Bone marrow (tissue), 2 donors: ENCODE measurements at regions not wholly inside any gene's neighbourhood (a gene's known extent, or its start where the extent isn't known, plus 50 kb on each side); places are given as distances from the start of the nearest gene placed in this dataset.

Source experiments
- DNase-seq, 2 donors: peaks; one replicate each; lab custom pipeline; 2025; lab: John Stamatoyannopoulos, UW

GRCh38 chr17:71396711-71397110 lies 724.1 kb upstream of the SOX9 start:
- no peak for DNase-seq

DNA sequence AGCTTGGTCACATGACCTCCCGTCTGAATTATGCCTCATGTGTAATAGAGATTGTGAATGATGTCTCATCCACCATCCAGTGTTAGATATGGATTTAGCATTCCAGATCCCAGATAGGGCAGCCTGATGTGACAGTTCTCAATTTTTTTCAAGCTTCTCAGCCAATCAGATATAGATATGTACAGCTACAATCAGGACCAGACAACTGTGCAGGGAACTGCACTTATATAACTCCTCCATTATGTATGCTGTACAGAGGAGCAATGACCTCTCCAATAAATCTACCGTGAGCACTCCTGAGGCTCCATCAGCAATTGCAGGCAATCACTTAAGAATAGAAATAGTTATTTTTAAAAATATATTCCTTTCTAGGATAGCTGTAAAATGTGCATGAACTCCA lies 722.8 kb upstream of the SOX9 start:
- no peak for DNase-seq

DNA sequence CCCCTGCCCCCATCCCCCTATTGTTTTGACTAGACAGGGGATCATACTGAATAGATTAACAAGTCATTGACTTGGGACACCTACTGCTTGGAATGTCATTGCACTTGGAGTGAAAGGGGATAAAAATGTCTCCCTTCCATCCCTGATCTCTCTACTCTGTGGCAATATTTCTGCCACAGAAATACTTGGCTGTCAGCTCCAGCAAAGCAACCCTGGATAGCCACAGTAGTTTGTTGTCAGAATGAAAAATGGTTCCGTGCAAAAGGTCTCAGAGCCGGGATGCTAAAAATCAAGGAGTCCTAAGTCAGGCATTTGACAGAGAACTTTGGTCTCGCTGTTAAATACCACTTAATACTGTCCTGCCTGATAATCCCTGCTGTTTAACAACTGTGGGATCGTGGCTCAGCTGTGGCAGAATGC lies 722.0 kb upstream of the SOX9 start:
- no peak for DNase-seq

DNA sequence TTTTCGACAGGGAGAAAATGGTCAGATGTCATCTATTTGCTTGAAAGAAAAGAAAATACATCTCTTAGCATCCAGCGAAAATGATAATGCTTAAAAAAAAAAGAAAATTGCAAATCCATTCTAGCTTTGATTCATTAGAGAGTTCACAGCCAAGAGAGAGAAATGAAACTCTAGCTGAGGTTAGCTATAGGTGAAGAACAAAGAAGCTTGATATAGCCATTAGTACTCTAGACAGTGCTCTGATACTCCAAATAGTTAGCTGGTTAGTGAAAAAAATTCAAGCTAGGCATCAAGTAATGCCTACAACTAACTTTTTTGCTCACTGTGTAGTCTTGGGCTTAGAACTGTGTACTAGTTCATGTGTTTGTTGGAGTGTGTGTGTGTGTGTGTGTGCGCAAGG lies 721.6 kb upstream of the SOX9 start:
- DNase-seq: no peak

GRCh38 chr17:71399649-71400048 lies 721.2 kb upstream of the SOX9 start:
- DNase-seq: no peak

GRCh38 chr17:71402007-71402406 lies 718.8 kb upstream of the SOX9 start:
- DNase-seq: no peak

DNA sequence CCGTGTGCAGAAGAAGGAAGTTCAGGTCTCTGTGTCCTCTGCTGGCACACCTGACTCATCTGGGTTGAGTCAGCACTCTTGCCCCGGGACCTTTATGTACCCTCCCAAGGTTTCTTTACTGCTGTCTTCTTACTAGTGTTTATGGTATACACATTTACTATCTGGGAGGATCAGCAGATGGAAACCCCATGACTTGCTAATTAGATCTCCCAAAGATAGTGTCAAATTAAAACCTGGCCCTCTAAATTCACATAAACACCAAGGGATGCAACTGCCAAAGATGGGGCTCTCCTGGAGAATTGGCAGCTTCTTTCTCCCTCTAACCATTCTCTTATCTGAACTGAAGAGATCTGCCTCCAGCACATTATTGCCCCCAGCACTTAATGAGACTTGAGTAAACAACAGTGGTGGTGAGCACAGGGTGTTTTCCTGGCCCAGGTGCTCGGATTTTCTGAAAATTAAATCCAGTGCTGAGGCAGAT lies 718.1 kb upstream of the SOX9 start:
- no peak for DNase-seq

- no peak for DNase-seq
Measured at GRCh38 chr17:71405101-71405500, 715.7 kb upstream of the SOX9 start.

- no peak for DNase-seq
Measured at GRCh38 chr17:71407981-71408380, 712.8 kb upstream of the SOX9 start.

- DNase-seq: no peak
Measured at GRCh38 chr17:71409137-71409536, 711.7 kb upstream of the SOX9 start.

- no peak for DNase-seq
Measured at GRCh38 chr17:71409712-71410111, 711.1 kb upstream of the SOX9 start.

DNA sequence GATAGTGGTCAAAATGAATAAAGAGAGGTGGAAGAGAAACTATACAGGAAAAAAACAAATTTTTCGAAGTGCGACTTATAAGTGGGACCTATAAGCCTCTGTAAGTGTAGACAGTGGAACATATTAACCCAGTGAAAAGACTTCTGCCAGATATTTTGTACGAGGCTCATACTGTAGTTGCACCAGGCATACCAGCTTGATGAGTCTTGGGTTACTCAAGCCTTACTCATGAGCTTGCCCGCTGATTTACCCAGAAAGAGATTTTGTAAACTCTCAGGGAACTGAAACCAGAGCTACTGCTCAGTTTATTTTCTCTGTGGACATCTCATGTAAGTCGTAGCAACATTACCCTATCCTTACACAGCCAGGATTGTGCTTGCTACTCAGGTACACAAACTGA lies 708.0 kb upstream of the SOX9 start:
- no peak for DNase-seq

- no peak for DNase-seq
Measured at GRCh38 chr17:71413935-71414334, 706.9 kb upstream of the SOX9 start.

DNA sequence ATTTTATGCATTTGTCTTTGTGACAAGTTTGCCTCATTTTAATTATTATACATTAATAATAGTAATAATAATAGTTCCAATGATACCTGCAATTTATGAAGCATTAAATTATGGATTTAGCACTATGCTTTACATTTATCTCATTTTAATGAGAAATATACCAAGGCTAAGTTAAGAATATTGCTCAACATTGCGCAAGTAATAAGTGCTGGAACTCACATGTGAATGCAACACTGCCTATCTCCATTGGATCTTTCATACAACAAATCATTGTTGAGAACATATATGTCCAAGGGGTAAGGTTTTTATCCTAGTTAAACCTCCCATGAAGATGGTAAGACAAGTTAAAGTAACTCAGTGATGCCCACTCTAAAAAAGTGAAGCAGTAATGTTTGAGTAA lies 703.7 kb upstream of the SOX9 start:
- DNase-seq: no peak

DNA sequence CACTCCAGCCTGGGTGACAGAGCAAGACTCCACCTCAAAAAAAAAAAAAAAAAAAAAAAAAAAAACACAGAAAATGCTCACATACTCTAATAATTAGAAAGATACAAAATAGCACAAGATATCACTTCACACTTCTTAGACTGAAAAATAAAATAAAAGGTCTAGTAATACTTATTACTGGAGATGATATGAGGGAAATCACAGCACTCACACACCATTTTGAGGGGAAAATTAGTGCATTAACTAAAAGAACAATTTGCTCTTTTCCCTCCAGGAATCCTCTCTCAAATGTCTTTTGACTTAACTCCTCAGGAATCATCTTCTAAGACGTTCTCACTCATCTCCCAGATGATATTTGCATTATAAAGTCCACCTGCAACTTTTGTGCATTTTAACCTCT lies 697.9 kb upstream of the SOX9 start:
- no peak for DNase-seq

DNA sequence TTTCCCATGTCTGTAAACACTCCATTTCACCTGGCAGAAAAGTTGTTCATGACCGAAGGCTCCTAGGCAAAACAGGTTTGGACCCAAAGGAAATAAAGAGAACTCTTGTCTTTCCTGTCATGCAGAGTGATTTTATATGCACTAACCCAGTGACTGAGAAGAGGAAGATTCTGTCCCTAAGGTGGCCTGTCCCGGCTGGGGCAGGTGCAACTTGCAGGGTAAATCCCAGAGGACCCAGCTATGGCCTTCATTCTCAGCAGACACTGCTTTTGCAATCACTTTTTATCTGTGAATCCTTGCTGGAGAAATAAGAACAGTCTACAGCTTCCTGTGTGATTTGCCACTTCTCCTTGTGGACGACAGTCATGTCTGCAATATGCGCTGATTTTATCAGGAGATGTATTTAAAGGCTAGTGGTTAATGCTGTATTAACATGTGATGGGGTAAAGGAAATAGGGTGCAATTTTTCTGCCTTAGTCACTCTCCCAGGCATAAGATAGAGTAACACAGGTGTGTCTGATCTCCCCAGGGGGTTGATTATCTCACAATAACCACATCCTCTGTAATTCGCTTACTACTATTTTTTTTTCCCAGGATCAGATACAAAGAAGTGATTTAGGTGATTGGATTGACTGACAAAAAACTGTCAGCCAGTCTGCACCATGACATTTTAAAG lies 696.8 kb upstream of the SOX9 start:
- no peak for DNase-seq

- DNase-seq: no peak
Measured at GRCh38 chr17:71427801-71428200, 693.0 kb upstream of the SOX9 start.

GRCh38 chr17:71428897-71429296 lies 691.9 kb upstream of the SOX9 start:
- DNase-seq: no peak

DNA sequence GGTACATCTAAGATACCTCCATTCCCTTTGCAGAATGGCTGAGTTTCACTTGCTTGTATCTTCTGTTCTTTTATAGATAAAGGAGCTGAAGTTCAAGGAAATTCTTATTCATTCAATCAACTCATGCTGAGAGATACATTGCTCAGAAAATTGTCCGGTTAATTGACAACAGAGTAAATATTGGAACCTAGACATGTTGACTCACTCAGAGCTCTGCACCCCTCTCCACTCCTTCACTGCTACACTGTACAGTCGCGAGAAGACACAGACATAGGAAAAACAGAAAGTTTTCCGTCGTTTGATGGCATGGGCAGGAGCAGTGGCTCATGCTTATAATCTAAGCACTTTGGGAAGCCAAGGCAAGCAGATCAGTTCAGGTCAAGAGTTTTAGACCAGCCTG lies 690.5 kb upstream of the SOX9 start:
- DNase-seq: peak in 1 of 2 donors; percentile 2

GRCh38 chr17:71431146-71431545 lies 689.7 kb upstream of the SOX9 start:
- DNase-seq: no peak

DNA sequence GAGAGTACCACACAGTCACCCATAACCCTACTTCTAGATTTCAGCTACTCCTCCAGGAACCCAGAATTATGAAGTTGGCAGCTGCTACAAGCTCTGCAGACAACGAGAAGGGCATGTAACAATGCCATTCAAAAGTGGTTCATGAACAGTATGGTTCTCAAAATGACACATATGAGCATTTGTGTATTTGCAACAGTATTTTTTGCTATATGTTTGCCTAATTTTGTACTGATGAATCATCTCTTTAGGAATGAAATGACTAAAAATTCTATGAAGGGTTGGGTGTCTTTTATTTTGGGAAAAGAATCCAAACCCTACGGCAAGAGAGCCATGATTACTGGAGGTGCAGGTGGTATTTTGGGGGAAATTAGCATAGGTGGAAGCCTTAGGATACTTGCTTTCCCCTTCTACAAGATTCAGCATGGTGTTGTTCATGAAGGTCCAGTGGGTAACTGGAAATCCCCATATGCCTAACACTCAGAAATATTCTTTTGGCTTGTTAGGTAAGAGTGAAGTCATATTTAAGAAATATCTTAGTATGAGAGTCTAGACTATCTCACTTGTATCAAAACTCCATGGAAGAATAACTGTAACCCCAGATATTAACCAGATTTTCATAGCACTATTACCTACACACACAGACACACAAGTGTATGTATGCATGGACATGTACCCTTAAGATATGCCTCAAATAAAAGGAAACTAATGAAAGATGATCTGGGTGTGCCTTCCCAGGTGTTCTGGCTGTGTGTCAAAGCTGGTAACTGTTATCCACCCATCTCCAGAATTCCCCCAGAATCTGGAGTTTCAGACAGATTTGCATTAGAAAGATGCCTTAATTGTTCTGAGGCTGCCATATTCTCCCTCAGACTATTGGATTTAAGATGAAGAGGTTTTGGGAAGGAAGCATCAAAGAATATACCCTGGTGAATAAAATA lies 688.2 kb upstream of the SOX9 start:
- no peak for DNase-seq

- DNase-seq: no peak
Measured at GRCh38 chr17:71434716-71435115, 686.1 kb upstream of the SOX9 start.

DNA sequence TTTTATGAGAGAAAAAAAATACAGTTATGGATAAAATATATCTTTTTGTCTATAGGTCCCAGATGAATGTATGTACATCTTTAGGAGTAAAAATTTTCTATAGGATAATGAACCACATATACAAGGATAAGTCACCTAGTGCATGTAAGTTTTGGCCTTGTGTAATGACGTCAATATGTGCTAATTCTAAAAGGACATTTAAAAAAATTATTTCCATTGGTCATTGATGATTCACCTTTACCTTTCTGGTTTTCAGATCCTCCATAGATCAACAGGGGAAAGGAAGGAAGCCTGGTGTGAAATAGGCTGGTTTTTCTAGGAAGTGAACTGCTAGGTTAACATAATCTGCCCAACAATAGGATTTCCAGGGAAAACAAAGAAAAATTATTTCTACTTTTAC lies 684.3 kb upstream of the SOX9 start:
- DNase-seq: no peak
